Kidney (tissue), 13 donors: ENCODE measurements at regions not wholly inside any gene's neighbourhood (a gene's known extent, or its start where the extent isn't known, plus 50 kb on each side); places are given as distances from the start of the nearest gene placed in this dataset.
"Not testable (repeated sequence)": the region's sequence is repeated elsewhere in the genome, so short reads cannot be mapped to it uniquely, and the experiment has no call there.

Experiments
- DNase-seq, 5 donors: peaks; one replicate each; pipeline ENCODE4 v3.0.0-alpha.2; 2013 to 2020
- FAIRE-seq: peaks from 2 replicates; lab custom pipeline; 2012; peaks lifted over from hg19 to GRCh38; lab: Jason Lieb, UNC
- H3K27ac ChIP-seq, 2 donors: one replicate each; pipeline ENCODE4 v1.7.0; 2013; ENCODE audit warnings: low read depth in 2 of 2, low read length in 2 of 2, inconsistent platforms in 1 of 2
- H3K27me3 ChIP-seq: one replicate; pipeline ENCODE4 v1.7.1; 2013; ENCODE audit warnings: low read length, inconsistent platforms; ENCODE audit not compliant: control insufficient read depth, insufficient read depth
- H3K36me3 ChIP-seq, 3 donors: one replicate each; pipeline versions ENCODE4 v1.7.0 to v1.7.1; 2013; ENCODE audit warnings: low read length in 3 of 3, control low read depth in 1 of 3, inconsistent platforms in 1 of 3; ENCODE audit not compliant: insufficient read depth in 3 of 3, control insufficient read depth in 2 of 3
- H3K4me1 ChIP-seq, 3 donors: one replicate each; pipeline versions ENCODE4 v1.7.0 to v1.7.1; 2013; ENCODE audit warnings: low read length in 3 of 3, inconsistent platforms in 1 of 3, low read depth in 1 of 3; ENCODE audit not compliant: control insufficient read depth in 2 of 3, insufficient read depth in 2 of 3
- H3K4me3 ChIP-seq, 3 donors: one replicate each; pipeline versions ENCODE4 v1.7.0 to v1.8.1; 2013; ENCODE audit warnings: low read length in 3 of 3, control low read depth in 1 of 3, inconsistent platforms in 1 of 3
- H3K9ac ChIP-seq, 3 donors: one replicate each; pipeline versions ENCODE4 v1.7.0 to v1.7.1; 2013; ENCODE audit warnings: low read length in 3 of 3, control low read depth in 1 of 3, inconsistent platforms in 1 of 3
- H3K9me3 ChIP-seq, 3 donors: one replicate each; pipeline versions ENCODE4 v1.7.0 to v1.7.1; 2013; ENCODE audit warnings: low read length in 3 of 3, control low read depth in 1 of 3, inconsistent platforms in 1 of 3; ENCODE audit not compliant: control insufficient read depth in 2 of 3, insufficient read depth in 1 of 3
- intact Hi-C: fragments of 100-400 bp; cut with DNase I; formaldehyde crosslinking; loops from one replicate; pipeline ENCODE4 v1.11.1; 2022
- TF ChIP-seq, protein P1 (sequence below): IDR thresholded peaks from 3 replicates; pipeline ENCODE4 v1.5.1; 2012; ENCODE audit warnings: mild to moderate bottlenecking, moderate library complexity, borderline replicate concordance; ENCODE audit not compliant: insufficient read depth; ENCODE audit errors: extremely low read depth
- donor health status: control.
- donor health status: control.
- donor health status: control.
- donor health status: control.
- donor health status: control.
- donor health status: DM: yes; HTN: yes; CAD: no.
- donor health status: Normal renal cell carcinoma (clear cell type).

DNA sequence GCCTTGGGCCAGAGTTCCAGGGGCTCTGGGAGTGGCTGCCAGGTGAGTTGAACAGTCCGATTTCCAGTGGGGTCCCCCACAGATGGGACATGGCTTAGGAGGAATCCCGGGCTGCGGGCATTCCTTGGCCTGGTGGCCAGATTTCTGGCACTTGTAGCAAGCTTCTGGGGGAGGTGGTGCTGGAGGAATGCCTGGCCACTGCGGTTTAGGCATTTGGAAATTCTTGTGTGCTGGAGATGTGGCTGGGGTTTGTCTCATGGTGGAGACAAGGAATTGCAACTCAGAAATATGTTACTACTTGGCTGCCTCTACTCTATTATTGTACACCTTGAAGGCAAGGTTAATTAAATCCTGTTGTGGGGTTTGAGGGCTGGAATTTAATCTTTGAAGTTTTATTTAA, 779.8 kb downstream of the UQCRFS1 start:
- FAIRE-seq, H3K36me3 ChIP-seq, intact Hi-C loops: not testable (repeated sequence)

DNA sequence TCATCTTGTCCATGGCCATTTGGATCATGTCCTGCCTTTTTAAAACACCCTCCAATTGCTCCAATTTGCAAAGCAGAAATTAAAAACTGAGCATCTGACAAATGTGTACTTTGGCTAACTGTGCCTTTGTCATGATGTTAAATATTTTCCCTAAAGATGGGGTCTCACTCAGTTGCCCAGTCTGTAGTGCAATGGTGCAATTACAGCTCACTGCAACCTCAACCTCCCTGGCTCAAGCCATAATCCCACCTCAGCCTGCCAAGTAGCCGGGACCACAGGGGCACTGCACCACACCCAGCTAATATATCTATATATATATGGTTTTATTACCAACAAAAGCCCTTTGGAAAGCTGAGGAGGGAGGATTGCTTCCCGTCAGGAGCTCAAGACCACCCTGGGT, 782.7 kb downstream of the UQCRFS1 start:
- Histone ChIP-seq H3K27ac (no peak overlapping the region), H3K9me3 (no peaks in the 10 kb centered on the region), H3K4me3 (no peak overlapping the region), H3K9ac (no peak overlapping the region), H3K4me1 (peaks cover 0 to under 1% (median 0%) of the 10 kb centered on the region in 3 donors), H3K27me3 (no peaks in the 10 kb centered on the region), H3K36me3 (no peaks in the 10 kb centered on the region)
- TF ChIP-seq, protein P1, sequence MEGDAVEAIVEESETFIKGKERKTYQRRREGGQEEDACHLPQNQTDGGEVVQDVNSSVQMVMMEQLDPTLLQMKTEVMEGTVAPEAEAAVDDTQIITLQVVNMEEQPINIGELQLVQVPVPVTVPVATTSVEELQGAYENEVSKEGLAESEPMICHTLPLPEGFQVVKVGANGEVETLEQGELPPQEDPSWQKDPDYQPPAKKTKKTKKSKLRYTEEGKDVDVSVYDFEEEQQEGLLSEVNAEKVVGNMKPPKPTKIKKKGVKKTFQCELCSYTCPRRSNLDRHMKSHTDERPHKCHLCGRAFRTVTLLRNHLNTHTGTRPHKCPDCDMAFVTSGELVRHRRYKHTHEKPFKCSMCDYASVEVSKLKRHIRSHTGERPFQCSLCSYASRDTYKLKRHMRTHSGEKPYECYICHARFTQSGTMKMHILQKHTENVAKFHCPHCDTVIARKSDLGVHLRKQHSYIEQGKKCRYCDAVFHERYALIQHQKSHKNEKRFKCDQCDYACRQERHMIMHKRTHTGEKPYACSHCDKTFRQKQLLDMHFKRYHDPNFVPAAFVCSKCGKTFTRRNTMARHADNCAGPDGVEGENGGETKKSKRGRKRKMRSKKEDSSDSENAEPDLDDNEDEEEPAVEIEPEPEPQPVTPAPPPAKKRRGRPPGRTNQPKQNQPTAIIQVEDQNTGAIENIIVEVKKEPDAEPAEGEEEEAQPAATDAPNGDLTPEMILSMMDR: no peak
- no peak for DNase-seq
- intact Hi-C loops: no loop called here
- FAIRE-seq: no peak

More for the DNA sequence above, 779.8 kb downstream of the UQCRFS1 start:
- H3K9me3 ChIP-seq, H3K4me1 ChIP-seq, H3K9ac ChIP-seq, H3K27ac ChIP-seq, DNase-seq, H3K4me3 ChIP-seq, H3K27me3 ChIP-seq: not testable (repeated sequence)

DNA sequence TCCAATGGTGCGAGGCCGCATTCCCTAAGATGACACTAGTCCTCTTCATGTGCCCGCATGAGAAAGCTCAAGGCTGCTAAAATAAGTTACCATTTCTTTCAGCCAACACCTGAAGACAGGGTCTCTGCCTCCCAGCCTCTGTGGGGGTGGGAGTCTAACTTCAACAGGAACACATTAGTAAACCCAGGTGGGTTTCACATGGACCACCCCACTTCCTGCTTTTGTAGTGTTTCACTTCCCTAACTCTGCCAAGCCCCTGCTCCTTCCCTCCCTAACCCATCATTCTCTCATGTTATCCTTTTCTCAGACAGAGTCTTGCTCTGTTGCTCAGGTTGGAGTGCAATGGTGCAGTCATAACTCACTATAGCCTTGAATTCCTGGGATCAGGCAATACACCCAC, 783.6 kb downstream of the UQCRFS1 start:
- H3K9me3 ChIP-seq: no peaks in the 10 kb centered on the region
- DNase-seq (no peak), FAIRE-seq (no peak)
- no peak overlapping the region for H3K4me3 ChIP-seq
- peaks cover 0 to 5% (median 0%) of the 10 kb centered on the region in 3 donors for H3K4me1 ChIP-seq
- TF ChIP-seq, protein P1: no peak
- H3K36me3 ChIP-seq: no peaks in the 10 kb centered on the region
- H3K9ac ChIP-seq: no peak overlapping the region
- no peak overlapping the region for H3K27ac ChIP-seq
- intact Hi-C loops: no loop called here
- no peaks in the 10 kb centered on the region for H3K27me3 ChIP-seq

DNA sequence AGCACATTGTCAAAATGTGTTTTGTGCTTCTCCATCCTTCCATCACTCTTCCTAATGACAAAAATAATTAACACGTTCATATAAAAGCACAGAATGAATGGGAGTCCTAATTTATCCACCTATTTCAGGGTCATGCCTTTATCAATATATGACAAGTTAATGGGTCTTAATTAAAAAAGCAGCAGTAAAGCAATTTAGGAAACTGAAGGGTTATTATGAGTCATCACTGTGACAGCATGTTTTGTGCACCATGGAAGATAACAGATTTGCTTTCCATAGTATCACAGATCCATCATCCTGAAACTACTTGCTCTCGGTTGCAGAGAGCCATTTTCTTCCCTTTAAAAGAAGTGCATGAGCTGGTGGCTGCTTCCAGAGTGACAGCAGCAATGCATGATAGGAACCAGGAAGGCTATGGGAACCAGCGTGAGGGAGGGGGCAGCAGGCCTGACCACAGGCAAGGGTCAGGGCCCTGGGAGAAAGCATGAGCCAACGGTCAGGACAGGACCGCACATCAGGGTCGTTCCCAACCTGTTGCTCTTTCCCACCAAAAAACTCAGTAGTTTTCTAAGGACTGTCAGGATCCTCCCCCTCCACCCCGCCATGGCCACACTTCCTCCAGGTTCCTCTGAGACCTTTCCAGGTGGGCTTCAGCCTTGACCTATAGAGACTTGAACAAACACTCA, 784.1 kb downstream of the UQCRFS1 start:
- FAIRE-seq: no peak
- no peaks in the 10 kb centered on the region for H3K9me3 ChIP-seq
- TF ChIP-seq, protein P1: no peak
- DNase-seq: no peak
- intact Hi-C loops: no loop called here
- H3K27me3 ChIP-seq: no peaks in the 10 kb centered on the region
- H3K4me3 ChIP-seq: no peak overlapping the region
- no peaks in the 10 kb centered on the region for H3K36me3 ChIP-seq
- peaks cover 0 to 5% (median 0%) of the 10 kb centered on the region in 3 donors for H3K4me1 ChIP-seq
- H3K27ac ChIP-seq: no peak overlapping the region
- no peak overlapping the region for H3K9ac ChIP-seq
